GM21717 (cell line): ENCODE measurements at regions not wholly inside any gene's neighbourhood (a gene's known extent, or its start where the extent isn't known, plus 50 kb on each side); places are given as distances from the start of the nearest gene placed in this dataset.
"Not testable (repeated sequence)": the region's sequence is repeated elsewhere in the genome, so short reads cannot be mapped to it uniquely, and the experiment has no call there.

Source experiments
- ATAC-seq: cut with Tn5 transposase; IDR thresholded peaks from one replicate; pipeline ENCODE4 v1.9.1; 2021; ENCODE audit warnings: mild to moderate bottlenecking, moderate library complexity; ENCODE audit not compliant: unreplicated experiment

GRCh38 chr1:59185163-59185860, 111.6 kb upstream of the FGGY start:
- no peak for ATAC-seq

GRCh38 chr1:59186656-59187055, 110.2 kb upstream of the FGGY start:
- no peak for ATAC-seq

- ATAC-seq, result no peak
These were observed 108.3 kb upstream of the FGGY start for GRCh38 chr1:59188413-59189213.

GRCh38 chr1:59193443-59194093, 103.3 kb upstream of the FGGY start:
- no peak for ATAC-seq

GRCh38 chr1:59194621-59195020, 102.3 kb upstream of the FGGY start:
- ATAC-seq, result no peak

- ATAC-seq, result no peak
These were observed 101.7 kb upstream of the FGGY start for GRCh38 chr1:59195151-59195550.

- no peak for ATAC-seq
These were observed 98.3 kb upstream of the FGGY start for GRCh38 chr1:59198564-59198963.

- ATAC-seq, result no peak
These were observed 97.7 kb upstream of the FGGY start for GRCh38 chr1:59199147-59199546.

- no peak for ATAC-seq
These were observed 97.0 kb upstream of the FGGY start for GRCh38 chr1:59199719-59200376.

- ATAC-seq, result no peak
These were observed 95.6 kb upstream of the FGGY start for GRCh38 chr1:59201341-59201740.

GRCh38 chr1:59202455-59202854, 94.4 kb upstream of the FGGY start:
- ATAC-seq, result no peak

- ATAC-seq, result no peak
These were observed 92.9 kb upstream of the FGGY start for GRCh38 chr1:59204001-59204400.

GRCh38 chr1:59206616-59207015, 90.3 kb upstream of the FGGY start:
- not testable (repeated sequence) for ATAC-seq

- not testable (repeated sequence) for ATAC-seq
These were observed 86.5 kb upstream of the FGGY start for GRCh38 chr1:59210430-59210829.

GRCh38 chr1:59212706-59213105, 84.2 kb upstream of the FGGY start:
- no peak for ATAC-seq

- no peak for ATAC-seq
These were observed 82.4 kb upstream of the FGGY start for GRCh38 chr1:59214248-59215208.

GRCh38 chr1:59215766-59216291, 81.1 kb upstream of the FGGY start:
- ATAC-seq, result no peak

GRCh38 chr1:59217439-59217838, 79.5 kb upstream of the FGGY start:
- not testable (repeated sequence) for ATAC-seq

- ATAC-seq, result no peak
These were observed 78.2 kb upstream of the FGGY start for GRCh38 chr1:59218521-59219236.
